ENCODE measurements at regions not wholly inside any gene's neighbourhood (a gene's known extent, or its start where the extent isn't known, plus 50 kb on each side); places are given as distances from the start of the nearest gene placed in this dataset.

- no peaks in the 10 kb centered on the region for H3K79me2 ChIP-seq (ENCODE audit: insufficient read depth, low read length)
- H3K27ac ChIP-seq (ENCODE audit: low read length), result no peak overlapping the region
- TF ChIP-seq CTCF (IDR thresholded peaks at IDR 0.05; ENCODE audit: borderline replicate concordance, extremely low read depth, low read length, poor library complexity, severe bottlenecking) (no peak), EZH2 (IDR thresholded peaks at IDR 0.05; ENCODE audit: borderline replicate concordance, low read depth, low read length, severe bottlenecking) (no peak)
Observed at GRCh38 chr2:14684516-14684915, 52.0 kb downstream of the LRATD1 start.

GRCh38 chr2:14690926-14691325 lies 58.4 kb downstream of the LRATD1 start:
- no peak overlapping the region for H2AFZ ChIP-seq (ENCODE audit: low read depth, low read length)
- no peaks in the 10 kb centered on the region for H3K27me3 ChIP-seq (ENCODE audit: insufficient read depth, low read length, poor library complexity)
- no peaks in the 10 kb centered on the region for H3K79me2 ChIP-seq (ENCODE audit: insufficient read depth, low read length)
- no peaks in the 10 kb centered on the region for H3K9me3 ChIP-seq (ENCODE audit: insufficient read depth, low read length, severe bottlenecking)
- no peak overlapping the region for H3K27ac ChIP-seq (ENCODE audit: low read length)
- H3K36me3 ChIP-seq (ENCODE audit: insufficient read depth, low read length), result no peaks in the 10 kb centered on the region
- no peaks in the 10 kb centered on the region for H3K4me1 ChIP-seq (ENCODE audit: insufficient read depth, low read length)
- ATAC-seq (ENCODE audit: insufficient read depth, low read depth), result no peak
- TF ChIP-seq EZH2 (IDR thresholded peaks at IDR 0.05; ENCODE audit: borderline replicate concordance, low read depth, low read length, severe bottlenecking), result no peak
- TF ChIP-seq CTCF (IDR thresholded peaks at IDR 0.05; ENCODE audit: borderline replicate concordance, extremely low read depth, low read length, poor library complexity, severe bottlenecking), result no peak
- H3K4me2 ChIP-seq (ENCODE audit: insufficient read depth, low read length), result no peak overlapping the region
- DNase-seq, result no peak
- H3K4me3 ChIP-seq (ENCODE audit: low read depth in 1 of 2, low read length in 2 of 2), result no peak overlapping the region
- no peak overlapping the region for H3K9ac ChIP-seq (ENCODE audit: low read depth, low read length)
- no peaks in the 10 kb centered on the region for H4K20me1 ChIP-seq (ENCODE audit: insufficient read depth, low read length)

More at GRCh38 chr2:14684516-14684915, 52.0 kb downstream of the LRATD1 start:
- no peaks in the 10 kb centered on the region for H3K4me1 ChIP-seq (ENCODE audit: insufficient read depth, low read length)
- no peak overlapping the region for H3K4me2 ChIP-seq (ENCODE audit: insufficient read depth, low read length)
- H3K36me3 ChIP-seq (ENCODE audit: insufficient read depth, low read length), result no peaks in the 10 kb centered on the region
- ATAC-seq (ENCODE audit: insufficient read depth, low read depth) (no peak), DNase-seq (no peak)
- no peak overlapping the region for H2AFZ ChIP-seq (ENCODE audit: low read depth, low read length)
- H4K20me1 ChIP-seq (ENCODE audit: insufficient read depth, low read length), result no peaks in the 10 kb centered on the region
- H3K4me3 ChIP-seq (ENCODE audit: low read depth in 1 of 2, low read length in 2 of 2), result no peak overlapping the region
- H3K27me3 ChIP-seq (ENCODE audit: insufficient read depth, low read length, poor library complexity), result no peaks in the 10 kb centered on the region
- no peak overlapping the region for H3K9ac ChIP-seq (ENCODE audit: low read depth, low read length)
- H3K9me3 ChIP-seq (ENCODE audit: insufficient read depth, low read length, severe bottlenecking), result no peaks in the 10 kb centered on the region

DNA sequence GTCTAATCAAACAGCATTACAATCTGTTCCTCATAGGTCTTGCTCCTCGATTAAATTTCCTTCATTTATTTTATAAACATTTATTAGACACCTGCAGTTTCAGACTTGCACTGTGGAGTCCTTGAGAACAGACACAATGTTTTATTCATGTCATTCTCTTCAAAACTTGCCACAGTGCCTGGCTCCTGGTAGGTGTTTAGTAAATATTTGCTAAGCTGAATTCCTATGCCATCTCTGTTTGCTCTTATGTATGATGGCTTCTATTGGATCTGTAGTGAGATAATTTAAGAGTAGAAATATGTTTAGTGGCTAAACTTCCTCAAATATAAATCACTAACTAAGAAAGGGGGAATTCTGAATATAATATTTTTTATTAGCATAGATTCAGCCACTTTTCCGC lies 61.4 kb downstream of the LRATD1 start:
- Histone ChIP-seq H2AFZ (ENCODE audit: low read depth, low read length) (no peak overlapping the region), H3K4me3 (ENCODE audit: low read depth in 1 of 2, low read length in 2 of 2) (no peak overlapping the region), H3K4me1 (ENCODE audit: insufficient read depth, low read length) (no peaks in the 10 kb centered on the region), H3K9me3 (ENCODE audit: insufficient read depth, low read length, severe bottlenecking) (no peaks in the 10 kb centered on the region), H3K9ac (ENCODE audit: low read depth, low read length) (no peak overlapping the region), H3K4me2 (ENCODE audit: insufficient read depth, low read length) (no peak overlapping the region), H3K27me3 (ENCODE audit: insufficient read depth, low read length, poor library complexity) (no peaks in the 10 kb centered on the region), H4K20me1 (ENCODE audit: insufficient read depth, low read length) (no peaks in the 10 kb centered on the region), H3K79me2 (ENCODE audit: insufficient read depth, low read length) (no peaks in the 10 kb centered on the region), H3K36me3 (ENCODE audit: insufficient read depth, low read length) (no peaks in the 10 kb centered on the region), H3K27ac (ENCODE audit: low read length) (no peak overlapping the region)
- TF ChIP-seq CTCF (IDR thresholded peaks at IDR 0.05; ENCODE audit: borderline replicate concordance, extremely low read depth, low read length, poor library complexity, severe bottlenecking), result no peak
- no peak for TF ChIP-seq EZH2 (IDR thresholded peaks at IDR 0.05; ENCODE audit: borderline replicate concordance, low read depth, low read length, severe bottlenecking)
- ATAC-seq (ENCODE audit: insufficient read depth, low read depth), result no peak
- no peak for DNase-seq

- no peak overlapping the region for H3K27ac ChIP-seq (ENCODE audit: low read length)
- no peak overlapping the region for H2AFZ ChIP-seq (ENCODE audit: low read depth, low read length)
- H3K4me1 ChIP-seq (ENCODE audit: insufficient read depth, low read length), result no peaks in the 10 kb centered on the region
- ATAC-seq (ENCODE audit: insufficient read depth, low read depth) (no peak), DNase-seq (no peak)
- no peaks in the 10 kb centered on the region for H3K9me3 ChIP-seq (ENCODE audit: insufficient read depth, low read length, severe bottlenecking)
- H4K20me1 ChIP-seq (ENCODE audit: insufficient read depth, low read length), result no peaks in the 10 kb centered on the region
- no peak for TF ChIP-seq EZH2 (IDR thresholded peaks at IDR 0.05; ENCODE audit: borderline replicate concordance, low read depth, low read length, severe bottlenecking)
- no peak for TF ChIP-seq CTCF (IDR thresholded peaks at IDR 0.05; ENCODE audit: borderline replicate concordance, extremely low read depth, low read length, poor library complexity, severe bottlenecking)
- no peaks in the 10 kb centered on the region for H3K27me3 ChIP-seq (ENCODE audit: insufficient read depth, low read length, poor library complexity)
- H3K79me2 ChIP-seq (ENCODE audit: insufficient read depth, low read length), result no peaks in the 10 kb centered on the region
- H3K4me2 ChIP-seq (ENCODE audit: insufficient read depth, low read length), result no peak overlapping the region
- no peaks in the 10 kb centered on the region for H3K36me3 ChIP-seq (ENCODE audit: insufficient read depth, low read length)
- no peak overlapping the region for H3K4me3 ChIP-seq (ENCODE audit: low read depth in 1 of 2, low read length in 2 of 2)
- no peak overlapping the region for H3K9ac ChIP-seq (ENCODE audit: low read depth, low read length)
Observed at GRCh38 chr2:14700753-14701152, 68.2 kb downstream of the LRATD1 start.
